GM18507 (cell line): ENCODE measurements at regions not wholly inside any gene's neighbourhood (a gene's known extent, or its start where the extent isn't known, plus 50 kb on each side); places are given as distances from the start of the nearest gene placed in this dataset.

Experiments
- DNase-seq: peaks from one replicate; pipeline ENCODE4 v3.0.0; 2011; ENCODE audit warnings: low read depth; ENCODE audit not compliant: insufficient read length; ENCODE audit errors: extremely low spot score
- FAIRE-seq: peaks from 2 replicates; lab custom pipeline; 2011; peaks lifted over from hg19 to GRCh38; lab: Jason Lieb, UNC

GRCh38 chr4:15213302-15213970 is 211.2 kb downstream of the CPEB2 start:
- no peak for FAIRE-seq
- no peak for DNase-seq

GRCh38 chr4:15215109-15215508 is 212.7 kb upstream of the C1QTNF7 start:
- DNase-seq (no peak), FAIRE-seq (no peak)

GRCh38 chr4:15226203-15226602 is 201.6 kb upstream of the C1QTNF7 start:
- no peak for FAIRE-seq
- DNase-seq, result no peak

- DNase-seq, result peak; percentile 28
These were observed 196.4 kb upstream of the C1QTNF7 start for GRCh38 chr4:15231265-15232091.

GRCh38 chr4:15232366-15233263 is 195.2 kb upstream of the C1QTNF7 start:
- DNase-seq, result no peak

More at GRCh38 chr4:15231265-15232091, 196.4 kb upstream of the C1QTNF7 start:
- peak; percentile 93 for FAIRE-seq

GRCh38 chr4:15233264-15233597 is 194.6 kb upstream of the C1QTNF7 start:
- FAIRE-seq, result no peak
- no peak for DNase-seq

More at GRCh38 chr4:15232366-15233263, 195.2 kb upstream of the C1QTNF7 start:
- no peak for FAIRE-seq

GRCh38 chr4:15233626-15234025 is 194.2 kb upstream of the C1QTNF7 start:
- no peak for FAIRE-seq
- DNase-seq, result no peak

- DNase-seq (no peak), FAIRE-seq (no peak)
These were observed 193.5 kb upstream of the C1QTNF7 start for GRCh38 chr4:15234116-15234855.

GRCh38 chr4:15234856-15235126 is 193.0 kb upstream of the C1QTNF7 start:
- DNase-seq (no peak), FAIRE-seq (no peak)

GRCh38 chr4:15235135-15235534 is 192.7 kb upstream of the C1QTNF7 start:
- FAIRE-seq, result no peak
- no peak for DNase-seq

GRCh38 chr4:15237648-15238230 is 190.1 kb upstream of the C1QTNF7 start:
- no peak for DNase-seq
- no peak for FAIRE-seq

GRCh38 chr4:15238720-15239119 is 189.1 kb upstream of the C1QTNF7 start:
- FAIRE-seq, result peak; percentile 59
- DNase-seq, result no peak

GRCh38 chr4:15239866-15240265 is 188.0 kb upstream of the C1QTNF7 start:
- DNase-seq (no peak), FAIRE-seq (no peak)

- no peak for FAIRE-seq
- DNase-seq, result no peak
These were observed 187.1 kb upstream of the C1QTNF7 start for GRCh38 chr4:15240764-15241163.

- DNase-seq, result no peak
These were observed 185.8 kb upstream of the C1QTNF7 start for GRCh38 chr4:15242021-15242420.

GRCh38 chr4:15244354-15244753 is 183.5 kb upstream of the C1QTNF7 start:
- DNase-seq (no peak), FAIRE-seq (no peak)

More at GRCh38 chr4:15242021-15242420, 185.8 kb upstream of the C1QTNF7 start:
- FAIRE-seq, result no peak

GRCh38 chr4:15245006-15245530 is 182.8 kb upstream of the C1QTNF7 start:
- DNase-seq, result no peak
- no peak for FAIRE-seq

GRCh38 chr4:15250021-15250441 is 177.8 kb upstream of the C1QTNF7 start:
- DNase-seq (no peak), FAIRE-seq (no peak)

- DNase-seq, result no peak
- FAIRE-seq, result peak; percentile 57
These were observed 174.5 kb upstream of the C1QTNF7 start for GRCh38 chr4:15253349-15253748.
